OCI-LY7 (cell line): ENCODE measurements at regions not wholly inside any gene's neighbourhood (a gene's known extent, or its start where the extent isn't known, plus 50 kb on each side); places are given as distances from the start of the nearest gene placed in this dataset.

ENCODE experiments used
- EZH2phosphoT487 ChIP-seq: fragments of 200-600 bp; sonication (generic); IDR thresholded peaks from 2 replicates; pipeline ENCODE4 v1.6.1; 2018; ENCODE audit warnings: low read depth, borderline replicate concordance, mild to moderate bottlenecking, mixed run types, antibody characterized with exemption, low read length, moderate library complexity, mixed read lengths
- TF ChIP-seq, protein P1 (sequence below): fragments of 200-600 bp; sonication (generic); conservative IDR thresholded peaks from 2 replicates; pipeline ENCODE4 v1.5.1; 2014; ENCODE audit warnings: mild to moderate bottlenecking, antibody characterized with exemption, low read length, moderate library complexity, mixed read lengths

DNA sequence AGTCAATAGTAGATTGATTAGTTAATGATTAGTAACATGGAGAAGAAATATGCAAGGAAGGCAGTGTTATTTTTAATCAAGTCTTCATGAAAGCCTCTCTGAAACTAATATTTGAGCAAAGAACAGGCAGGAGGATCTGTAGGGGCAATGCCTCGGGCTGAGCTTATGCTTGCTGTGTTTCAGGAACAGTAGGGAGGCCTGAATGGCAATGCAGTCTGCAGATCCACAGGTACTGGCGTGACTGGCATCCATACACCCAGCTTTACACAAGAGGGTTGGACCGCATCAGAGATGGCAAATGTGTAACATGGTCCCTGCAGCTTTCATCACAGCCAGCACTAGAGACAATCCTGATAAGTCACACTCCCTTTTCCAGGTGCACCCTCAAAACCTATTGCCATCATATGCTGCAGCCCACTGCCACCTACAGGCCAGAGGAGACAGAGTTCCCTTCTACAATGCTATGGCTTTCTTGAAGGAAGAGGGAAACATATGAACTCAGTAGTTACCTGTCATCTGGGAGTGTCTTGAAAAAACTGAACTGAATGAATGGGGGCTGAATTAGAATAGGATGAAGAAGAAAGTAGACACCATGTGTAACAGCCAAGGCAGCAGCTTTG is 582.4 kb upstream of the RAB6C start:
- TF ChIP-seq, protein P1, sequence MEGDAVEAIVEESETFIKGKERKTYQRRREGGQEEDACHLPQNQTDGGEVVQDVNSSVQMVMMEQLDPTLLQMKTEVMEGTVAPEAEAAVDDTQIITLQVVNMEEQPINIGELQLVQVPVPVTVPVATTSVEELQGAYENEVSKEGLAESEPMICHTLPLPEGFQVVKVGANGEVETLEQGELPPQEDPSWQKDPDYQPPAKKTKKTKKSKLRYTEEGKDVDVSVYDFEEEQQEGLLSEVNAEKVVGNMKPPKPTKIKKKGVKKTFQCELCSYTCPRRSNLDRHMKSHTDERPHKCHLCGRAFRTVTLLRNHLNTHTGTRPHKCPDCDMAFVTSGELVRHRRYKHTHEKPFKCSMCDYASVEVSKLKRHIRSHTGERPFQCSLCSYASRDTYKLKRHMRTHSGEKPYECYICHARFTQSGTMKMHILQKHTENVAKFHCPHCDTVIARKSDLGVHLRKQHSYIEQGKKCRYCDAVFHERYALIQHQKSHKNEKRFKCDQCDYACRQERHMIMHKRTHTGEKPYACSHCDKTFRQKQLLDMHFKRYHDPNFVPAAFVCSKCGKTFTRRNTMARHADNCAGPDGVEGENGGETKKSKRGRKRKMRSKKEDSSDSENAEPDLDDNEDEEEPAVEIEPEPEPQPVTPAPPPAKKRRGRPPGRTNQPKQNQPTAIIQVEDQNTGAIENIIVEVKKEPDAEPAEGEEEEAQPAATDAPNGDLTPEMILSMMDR: peak; percentile 83
- no peak for TF ChIP-seq EZH2phosphoT487
